ENCODE measurements at regions not wholly inside any gene's neighbourhood (a gene's known extent, or its start where the extent isn't known, plus 50 kb on each side); places are given as distances from the start of the nearest gene placed in this dataset.

DNA sequence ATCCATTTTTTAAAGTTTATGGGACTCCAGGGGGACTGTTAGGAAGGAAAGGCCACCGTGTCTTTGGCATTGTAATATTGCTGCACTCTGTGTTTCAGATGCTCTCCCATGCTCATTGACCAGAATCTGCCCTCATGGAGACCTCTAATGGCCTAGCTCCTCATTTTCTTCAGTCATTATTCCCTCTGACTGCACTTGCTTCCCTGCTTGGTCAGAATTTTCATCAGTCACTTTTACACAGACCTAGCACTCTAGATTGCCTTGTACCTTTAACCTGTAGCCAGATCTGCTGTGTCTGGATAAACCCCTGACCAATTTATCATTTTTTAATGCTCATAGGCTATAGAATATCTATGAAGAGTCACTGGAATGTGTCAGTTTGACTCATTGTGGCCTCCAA lies 155.5 kb upstream of the NUDT12 start:
- TF ChIP-seq POLR2A (IDR thresholded peaks at IDR 0.05; ENCODE audit: low read depth, low read length) (no peak), EZH2 (IDR thresholded peaks at IDR 0.05; ENCODE audit: borderline replicate concordance, low read depth, low read length, severe bottlenecking) (no peak), POLR2AphosphoS5 (IDR thresholded peaks at IDR 0.05; ENCODE audit: insufficient read depth, low read depth, low read length) (no peak)
- TF ChIP-seq, protein P1, sequence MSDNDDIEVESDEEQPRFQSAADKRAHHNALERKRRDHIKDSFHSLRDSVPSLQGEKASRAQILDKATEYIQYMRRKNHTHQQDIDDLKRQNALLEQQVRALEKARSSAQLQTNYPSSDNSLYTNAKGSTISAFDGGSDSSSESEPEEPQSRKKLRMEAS (IDR thresholded peaks at IDR 0.05; ENCODE audit: insufficient read depth, insufficient read length): no peak
- TF ChIP-seq, protein P2, sequence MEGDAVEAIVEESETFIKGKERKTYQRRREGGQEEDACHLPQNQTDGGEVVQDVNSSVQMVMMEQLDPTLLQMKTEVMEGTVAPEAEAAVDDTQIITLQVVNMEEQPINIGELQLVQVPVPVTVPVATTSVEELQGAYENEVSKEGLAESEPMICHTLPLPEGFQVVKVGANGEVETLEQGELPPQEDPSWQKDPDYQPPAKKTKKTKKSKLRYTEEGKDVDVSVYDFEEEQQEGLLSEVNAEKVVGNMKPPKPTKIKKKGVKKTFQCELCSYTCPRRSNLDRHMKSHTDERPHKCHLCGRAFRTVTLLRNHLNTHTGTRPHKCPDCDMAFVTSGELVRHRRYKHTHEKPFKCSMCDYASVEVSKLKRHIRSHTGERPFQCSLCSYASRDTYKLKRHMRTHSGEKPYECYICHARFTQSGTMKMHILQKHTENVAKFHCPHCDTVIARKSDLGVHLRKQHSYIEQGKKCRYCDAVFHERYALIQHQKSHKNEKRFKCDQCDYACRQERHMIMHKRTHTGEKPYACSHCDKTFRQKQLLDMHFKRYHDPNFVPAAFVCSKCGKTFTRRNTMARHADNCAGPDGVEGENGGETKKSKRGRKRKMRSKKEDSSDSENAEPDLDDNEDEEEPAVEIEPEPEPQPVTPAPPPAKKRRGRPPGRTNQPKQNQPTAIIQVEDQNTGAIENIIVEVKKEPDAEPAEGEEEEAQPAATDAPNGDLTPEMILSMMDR (IDR thresholded peaks at IDR 0.05; ENCODE audit: extremely low read depth in 1 of 2, insufficient read depth in 1 of 2, low read depth in 1 of 2, low read length in 2 of 2): no peak

Measured in endothelial cell of umbilical vein (primary cell).